Kidney glomerular epithelial cell (primary cell): ENCODE measurements at regions not wholly inside any gene's neighbourhood (a gene's known extent, or its start where the extent isn't known, plus 50 kb on each side); places are given as distances from the start of the nearest gene placed in this dataset.
"Not testable (repeated sequence)": the region's sequence is repeated elsewhere in the genome, so short reads cannot be mapped to it uniquely, and the experiment has no call there.

Source experiments
- DNase-seq: peaks from one replicate; lab custom pipeline; 2025; lab: John Stamatoyannopoulos, UW

- no peak for DNase-seq
These were observed 452.3 kb downstream of the ZIC3 start for GRCh38 chrX:138018145-138018799.

- no peak for DNase-seq
These were observed 455.0 kb downstream of the ZIC3 start for GRCh38 chrX:138020941-138021340.

- no peak for DNase-seq
These were observed 460.3 kb downstream of the ZIC3 start for GRCh38 chrX:138026211-138026610.

- no peak for DNase-seq
These were observed 465.8 kb downstream of the ZIC3 start for GRCh38 chrX:138031715-138032114.

- DNase-seq = no peak
These were observed 468.2 kb downstream of the ZIC3 start for GRCh38 chrX:138034136-138034535.

- DNase-seq = no peak
These were observed 471.6 kb downstream of the ZIC3 start for GRCh38 chrX:138037548-138037947.

GRCh38 chrX:138057883-138058282 is 492.0 kb downstream of the ZIC3 start:
- no peak for DNase-seq

- no peak for DNase-seq
These were observed 493.0 kb downstream of the ZIC3 start for GRCh38 chrX:138058931-138059330.

GRCh38 chrX:138067415-138067814 is 501.5 kb downstream of the ZIC3 start:
- no peak for DNase-seq

GRCh38 chrX:138073626-138074025 is 507.7 kb downstream of the ZIC3 start:
- DNase-seq = no peak

- no peak for DNase-seq
These were observed 516.3 kb downstream of the ZIC3 start for GRCh38 chrX:138082251-138082650.

GRCh38 chrX:138082896-138083295 is 517.0 kb downstream of the ZIC3 start:
- DNase-seq = no peak

- not testable (repeated sequence) for DNase-seq
These were observed 545.0 kb downstream of the ZIC3 start for GRCh38 chrX:138110910-138111309.

GRCh38 chrX:138127314-138127713 is 561.4 kb downstream of the ZIC3 start:
- DNase-seq = no peak

- DNase-seq = no peak
These were observed 562.2 kb downstream of the ZIC3 start for GRCh38 chrX:138128027-138128671.

GRCh38 chrX:138150709-138151108 is 560.8 kb downstream of the FGF13 start:
- DNase-seq = no peak

GRCh38 chrX:138157850-138158249 is 553.7 kb downstream of the FGF13 start:
- DNase-seq = no peak

GRCh38 chrX:138191998-138192397 is 519.5 kb downstream of the FGF13 start:
- peak; percentile 0 for DNase-seq

GRCh38 chrX:138229718-138230117 is 481.8 kb downstream of the FGF13 start:
- no peak for DNase-seq

GRCh38 chrX:138240266-138240665 is 471.3 kb downstream of the FGF13 start:
- DNase-seq = no peak

- DNase-seq = no peak
These were observed 457.5 kb downstream of the FGF13 start for GRCh38 chrX:138254001-138254400.

GRCh38 chrX:138255373-138255772 is 456.1 kb downstream of the FGF13 start:
- no peak for DNase-seq

GRCh38 chrX:138264095-138264494 is 447.4 kb downstream of the FGF13 start:
- DNase-seq = not testable (repeated sequence)

GRCh38 chrX:138270931-138271330 is 440.6 kb downstream of the FGF13 start:
- DNase-seq = no peak
